ES-I3 (cell line): ENCODE measurements at regions not wholly inside any gene's neighbourhood (a gene's known extent, or its start where the extent isn't known, plus 50 kb on each side); places are given as distances from the start of the nearest gene placed in this dataset.

Experiments used
- H3K36me3 ChIP-seq: 2 replicates; pipeline ENCODE4 v1.6.1; 2013; ENCODE audit warnings: mild to moderate bottlenecking, low read length, control low read depth, moderate library complexity; ENCODE audit not compliant: insufficient read depth
- H3K4me1 ChIP-seq: 2 replicates; pipeline ENCODE4 v1.6.1; 2013; ENCODE audit warnings: mild to moderate bottlenecking, control low read depth, low read length; ENCODE audit not compliant: insufficient read depth
- H3K9ac ChIP-seq: 2 replicates; pipeline ENCODE4 v1.6.1; 2013; ENCODE audit warnings: low read depth, mild to moderate bottlenecking, low read length, moderate library complexity
- H3K9me3 ChIP-seq: 2 replicates; pipeline ENCODE4 v1.6.1; 2013; ENCODE audit warnings: mild to moderate bottlenecking, low read length, moderate library complexity; ENCODE audit not compliant: control insufficient read depth, insufficient read depth

- Histone ChIP-seq H3K36me3 (no peaks in the 10 kb centered on the region), H3K4me1 (no peaks in the 10 kb centered on the region), H3K9ac (no peak overlapping the region), H3K9me3 (no peaks in the 10 kb centered on the region)
These were observed 173.5 kb upstream of the LHX5 start for GRCh38 chr12:113645183-113645582.

GRCh38 chr12:113643177-113643974, 171.7 kb upstream of the LHX5 start:
- 0 out of 2 replicates have a peak, but pooled peaks cover 4% of the 10 kb centered on the region for H3K4me1 ChIP-seq
- no peaks in the 10 kb centered on the region for H3K9me3 ChIP-seq

GRCh38 chr12:113642672-113643071, 171.0 kb upstream of the LHX5 start:
- Histone ChIP-seq H3K4me1 (0 out of 2 replicates have a peak, but pooled peaks cover 4% of the 10 kb centered on the region), H3K9ac (no peak overlapping the region), H3K36me3 (no peaks in the 10 kb centered on the region), H3K9me3 (no peaks in the 10 kb centered on the region)

More at GRCh38 chr12:113643177-113643974, 171.7 kb upstream of the LHX5 start:
- Histone ChIP-seq H3K9ac (no peak overlapping the region), H3K36me3 (no peaks in the 10 kb centered on the region)

GRCh38 chr12:113642216-113642615, 170.5 kb upstream of the LHX5 start:
- Histone ChIP-seq H3K4me1 (0 out of 2 replicates have a peak, but pooled peaks cover 4% of the 10 kb centered on the region), H3K9ac (no peak overlapping the region), H3K9me3 (no peaks in the 10 kb centered on the region), H3K36me3 (no peaks in the 10 kb centered on the region)

GRCh38 chr12:113641426-113642030, 169.9 kb upstream of the LHX5 start:
- Histone ChIP-seq H3K36me3 (no peaks in the 10 kb centered on the region), H3K9ac (no peak overlapping the region), H3K4me1 (peaks cover 6% of the 10 kb centered on the region; the same call in 1 of the 2 replicates), H3K9me3 (no peaks in the 10 kb centered on the region)

- no peak overlapping the region for H3K9ac ChIP-seq
- peaks cover 6% of the 10 kb centered on the region; the same call in 1 of the 2 replicates for H3K4me1 ChIP-seq
- H3K36me3 ChIP-seq: no peaks in the 10 kb centered on the region
- H3K9me3 ChIP-seq: no peaks in the 10 kb centered on the region
These were observed 169.2 kb upstream of the LHX5 start for GRCh38 chr12:113640837-113641236.

GRCh38 chr12:113639474-113639873, 167.8 kb upstream of the LHX5 start:
- H3K4me1 ChIP-seq: peaks cover 6% of the 10 kb centered on the region; the same call in 1 of the 2 replicates
- H3K9ac ChIP-seq: no peak overlapping the region
- H3K9me3 ChIP-seq: no peaks in the 10 kb centered on the region
- H3K36me3 ChIP-seq: no peaks in the 10 kb centered on the region

GRCh38 chr12:113638460-113638775, 166.7 kb upstream of the LHX5 start:
- Histone ChIP-seq H3K9me3 (no peaks in the 10 kb centered on the region), H3K4me1 (peaks cover 6% of the 10 kb centered on the region; the same call in 1 of the 2 replicates), H3K9ac (peak overlapping the region; percentile 29), H3K36me3 (no peaks in the 10 kb centered on the region)

- peaks cover 4% of the 10 kb centered on the region; the same call in 1 of the 2 replicates for H3K9me3 ChIP-seq
- H3K36me3 ChIP-seq: no peaks in the 10 kb centered on the region
- H3K4me1 ChIP-seq: peaks cover 13% of the 10 kb centered on the region
- no peak overlapping the region for H3K9ac ChIP-seq
These were observed 163.3 kb upstream of the LHX5 start for GRCh38 chr12:113634982-113635381.

GRCh38 chr12:113634474-113634873, 162.8 kb upstream of the LHX5 start:
- no peaks in the 10 kb centered on the region for H3K36me3 ChIP-seq
- H3K4me1 ChIP-seq: peaks cover 9% of the 10 kb centered on the region
- peaks cover 4% of the 10 kb centered on the region; the same call in 1 of the 2 replicates for H3K9me3 ChIP-seq
- H3K9ac ChIP-seq: no peak overlapping the region

- peaks cover 4% of the 10 kb centered on the region; the same call in 1 of the 2 replicates for H3K9me3 ChIP-seq
- H3K9ac ChIP-seq: no peak overlapping the region
- no peaks in the 10 kb centered on the region for H3K36me3 ChIP-seq
- peaks cover 9% of the 10 kb centered on the region for H3K4me1 ChIP-seq
These were observed 162.1 kb upstream of the LHX5 start for GRCh38 chr12:113633678-113634332.

GRCh38 chr12:113630625-113631024, 159.0 kb upstream of the LHX5 start:
- Histone ChIP-seq H3K9me3 (peaks cover 17% of the 10 kb centered on the region), H3K36me3 (no peaks in the 10 kb centered on the region), H3K4me1 (peaks cover 7% of the 10 kb centered on the region), H3K9ac (no peak overlapping the region)

- Histone ChIP-seq H3K9ac (no peak overlapping the region), H3K36me3 (no peaks in the 10 kb centered on the region), H3K4me1 (peaks cover 5% of the 10 kb centered on the region; the same call in 1 of the 2 replicates), H3K9me3 (peaks cover 16% of the 10 kb centered on the region)
These were observed 153.8 kb upstream of the LHX5 start for GRCh38 chr12:113625499-113625898.

GRCh38 chr12:113622410-113622809, 150.7 kb upstream of the LHX5 start:
- no peak overlapping the region for H3K9ac ChIP-seq
- H3K36me3 ChIP-seq: no peaks in the 10 kb centered on the region
- H3K9me3 ChIP-seq: peaks cover 7% of the 10 kb centered on the region
- H3K4me1 ChIP-seq: peaks cover 5% of the 10 kb centered on the region; the same call in 1 of the 2 replicates
